ENCODE measurements at regions not wholly inside any gene's neighbourhood (a gene's known extent, or its start where the extent isn't known, plus 50 kb on each side); places are given as distances from the start of the nearest gene placed in this dataset.

GRCh38 chrX:106356580-106356979 lies 188.5 kb downstream of the PWWP3B start:
- in situ Hi-C loops (cut with HindIII; ENCODE audit: low sequenced_read_pairs) = no loop called here
- no peak for TF ChIP-seq CTCF (IDR thresholded peaks at IDR 0.05; ENCODE audit: low read depth, low read length)

GRCh38 chrX:106363214-106363613 lies 195.1 kb downstream of the PWWP3B start:
- no peak overlapping the region for H3K4me3 ChIP-seq (ENCODE audit: low read depth, low read length)
- in situ Hi-C loops (cut with HindIII; ENCODE audit: low sequenced_read_pairs) = no loop called here
- no peak for TF ChIP-seq CTCF (IDR thresholded peaks at IDR 0.05; ENCODE audit: low read depth, low read length)
- DNase-seq (ENCODE audit: low read depth, low spot score) = no peak

More at GRCh38 chrX:106356580-106356979, 188.5 kb downstream of the PWWP3B start:
- no peak overlapping the region for H3K4me3 ChIP-seq (ENCODE audit: low read depth, low read length)
- no peak for DNase-seq (ENCODE audit: low read depth, low spot score)

- no peak for TF ChIP-seq CTCF (IDR thresholded peaks at IDR 0.05; ENCODE audit: low read depth, low read length)
- in situ Hi-C loops (cut with HindIII; ENCODE audit: low sequenced_read_pairs) = no loop called here
- no peak overlapping the region for H3K4me3 ChIP-seq (ENCODE audit: low read depth, low read length)
Observed at GRCh38 chrX:106378616-106379015, 210.5 kb downstream of the PWWP3B start.

GRCh38 chrX:106391284-106391911 lies 220.4 kb upstream of the RADX start:
- DNase-seq (ENCODE audit: low read depth, low spot score) = peak; percentile 25
- H3K4me3 ChIP-seq (ENCODE audit: low read depth, low read length) = no peak overlapping the region
- in situ Hi-C loops (cut with HindIII; ENCODE audit: low sequenced_read_pairs) = no loop called here
- no peak for TF ChIP-seq CTCF (IDR thresholded peaks at IDR 0.05; ENCODE audit: low read depth, low read length)

More at GRCh38 chrX:106378616-106379015, 210.5 kb downstream of the PWWP3B start:
- no peak for DNase-seq (ENCODE audit: low read depth, low spot score)

GRCh38 chrX:106392346-106392745 lies 219.4 kb upstream of the RADX start:
- no peak for TF ChIP-seq CTCF (IDR thresholded peaks at IDR 0.05; ENCODE audit: low read depth, low read length)
- no peak overlapping the region for H3K4me3 ChIP-seq (ENCODE audit: low read depth, low read length)
- no peak for DNase-seq (ENCODE audit: low read depth, low spot score)
- in situ Hi-C loops (cut with HindIII; ENCODE audit: low sequenced_read_pairs) = no loop called here

- peak; percentile 40 for DNase-seq (ENCODE audit: low read depth, low spot score)
- peak; percentile 11 for TF ChIP-seq CTCF (IDR thresholded peaks at IDR 0.05; ENCODE audit: low read depth, low read length)
- H3K4me3 ChIP-seq (ENCODE audit: low read depth, low read length) = no peak overlapping the region
- in situ Hi-C loops (cut with HindIII; ENCODE audit: low sequenced_read_pairs) = no loop called here
Observed at GRCh38 chrX:106397788-106398538, 213.8 kb upstream of the RADX start.
